GM12872 (cell line): ENCODE measurements at regions not wholly inside any gene's neighbourhood (a gene's known extent, or its start where the extent isn't known, plus 50 kb on each side); places are given as distances from the start of the nearest gene placed in this dataset.

Experiments
- CTCF ChIP-seq: IDR thresholded peaks from 3 replicates; pipeline ENCODE4 v1.5.1; 2011; ENCODE audit warnings: low read depth, mild to moderate bottlenecking, low read length, moderate library complexity; ENCODE audit not compliant: insufficient read depth

DNA sequence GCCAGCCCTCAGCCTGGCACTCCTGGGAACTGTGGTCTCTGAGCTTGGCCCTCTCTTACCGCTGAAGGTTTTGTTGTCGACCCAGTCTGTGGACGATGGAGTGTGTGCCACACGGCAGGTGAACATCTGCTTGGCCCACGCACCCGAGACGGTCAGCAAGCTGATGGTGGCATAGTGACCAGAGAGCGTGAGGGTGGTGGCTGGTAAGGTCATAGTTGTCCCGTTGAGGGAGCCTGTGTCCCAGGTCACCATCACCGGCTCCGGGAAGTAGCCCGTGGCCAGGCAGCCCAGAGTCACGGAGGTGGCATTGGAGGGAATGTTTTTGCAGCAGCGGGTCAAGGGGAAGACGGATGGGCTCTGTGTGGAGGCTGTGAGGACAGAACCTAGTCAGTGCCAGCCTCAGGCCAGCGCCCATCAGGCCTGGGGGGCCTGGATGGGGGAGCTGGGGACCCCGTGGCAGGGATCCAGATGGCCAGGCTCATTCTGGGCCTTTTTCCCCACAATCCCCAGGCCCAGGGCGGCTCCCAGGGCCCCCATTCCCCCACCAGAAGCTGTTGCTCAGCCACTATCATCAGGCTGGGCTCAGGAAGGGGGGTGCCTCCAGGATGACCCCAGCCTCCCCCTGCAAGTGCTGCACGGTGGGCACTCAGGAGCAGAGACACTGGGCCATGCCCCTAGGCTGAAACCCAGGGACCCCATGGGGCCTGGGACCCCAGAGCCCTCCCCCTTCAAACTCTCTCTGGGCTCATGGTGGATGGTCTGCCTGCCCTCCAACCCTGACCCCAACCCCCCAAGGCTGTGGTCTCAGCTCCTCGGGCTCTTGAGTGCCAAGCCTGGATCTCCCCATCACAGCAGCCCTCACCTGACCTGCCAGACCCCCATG is 75.2 kb downstream of the TMEM121 start:
- no peak for TF ChIP-seq CTCF

DNA sequence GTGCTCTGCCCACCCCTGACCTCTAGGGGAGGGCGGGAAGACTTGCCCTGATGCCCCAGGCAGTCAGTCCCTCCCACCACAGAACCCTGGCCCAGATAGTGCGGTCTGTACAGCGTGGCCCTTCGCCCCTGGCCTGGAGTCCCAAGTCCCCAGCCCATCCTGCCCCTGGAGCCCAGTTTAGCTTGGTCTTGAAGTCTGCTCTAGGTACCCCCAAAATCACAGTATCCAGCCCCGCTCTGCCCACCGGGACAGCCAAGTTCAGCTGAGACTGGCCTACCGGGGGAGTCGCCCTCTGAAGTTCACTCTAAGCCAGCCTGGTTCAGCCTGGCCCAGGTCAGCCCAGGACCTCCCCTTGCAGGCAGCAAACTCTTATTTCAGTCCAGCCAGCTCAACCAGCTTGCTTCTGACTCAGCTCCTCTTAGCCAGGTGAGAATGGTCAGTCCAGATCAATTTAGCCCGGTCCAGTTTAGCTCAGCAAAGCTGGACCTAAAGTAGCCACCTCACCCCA is 75.9 kb downstream of the TMEM121 start:
- no peak for TF ChIP-seq CTCF

DNA sequence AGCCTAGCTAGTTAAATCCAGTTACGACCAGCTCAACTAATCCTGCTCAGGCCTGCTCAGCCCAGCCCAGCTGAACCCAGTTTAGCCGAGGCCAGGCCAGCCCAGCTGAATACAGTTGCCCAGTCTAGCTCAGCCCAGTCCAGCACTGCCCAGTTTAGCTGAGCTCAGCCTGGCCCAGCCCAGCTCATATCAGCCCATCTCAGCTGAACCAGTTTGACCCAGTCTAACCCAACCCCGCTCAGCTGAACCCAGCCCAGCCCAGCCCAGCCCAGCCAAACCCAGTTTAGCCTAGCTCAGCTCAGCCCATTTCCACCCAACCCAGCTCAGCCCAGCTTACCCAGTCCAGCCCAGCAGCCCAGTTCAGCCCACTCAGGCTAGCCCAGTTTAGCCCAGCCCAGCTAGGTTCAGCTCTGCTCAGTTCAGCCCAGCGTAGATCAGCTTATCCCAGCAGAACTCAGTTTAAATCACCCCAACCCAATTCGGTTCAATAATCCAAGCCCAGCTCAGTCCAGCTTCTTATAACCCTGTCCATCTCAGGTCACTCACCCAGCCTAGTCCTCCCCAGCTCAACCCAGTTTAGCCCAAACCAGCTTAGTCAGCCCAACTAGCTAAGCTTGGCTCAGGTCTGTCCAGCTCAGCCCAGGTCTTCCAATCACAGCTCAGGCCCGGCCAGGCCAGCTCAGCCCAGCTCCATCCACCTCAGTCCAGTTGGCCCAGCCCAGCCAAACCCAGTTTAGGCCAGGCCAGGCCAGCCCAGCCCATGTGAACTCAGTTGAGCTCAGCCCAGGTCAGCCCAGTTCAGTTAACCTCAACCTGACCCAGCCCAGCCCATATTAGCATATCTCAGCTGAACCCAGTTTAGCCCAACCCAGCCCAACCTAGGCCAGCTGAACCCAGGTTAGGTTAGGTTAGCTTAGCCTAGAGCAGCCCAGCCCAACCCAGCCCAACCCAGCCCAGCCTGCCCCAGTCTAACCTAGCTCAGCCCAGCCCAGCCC is 76.7 kb downstream of the TMEM121 start:
- no peak for TF ChIP-seq CTCF

DNA sequence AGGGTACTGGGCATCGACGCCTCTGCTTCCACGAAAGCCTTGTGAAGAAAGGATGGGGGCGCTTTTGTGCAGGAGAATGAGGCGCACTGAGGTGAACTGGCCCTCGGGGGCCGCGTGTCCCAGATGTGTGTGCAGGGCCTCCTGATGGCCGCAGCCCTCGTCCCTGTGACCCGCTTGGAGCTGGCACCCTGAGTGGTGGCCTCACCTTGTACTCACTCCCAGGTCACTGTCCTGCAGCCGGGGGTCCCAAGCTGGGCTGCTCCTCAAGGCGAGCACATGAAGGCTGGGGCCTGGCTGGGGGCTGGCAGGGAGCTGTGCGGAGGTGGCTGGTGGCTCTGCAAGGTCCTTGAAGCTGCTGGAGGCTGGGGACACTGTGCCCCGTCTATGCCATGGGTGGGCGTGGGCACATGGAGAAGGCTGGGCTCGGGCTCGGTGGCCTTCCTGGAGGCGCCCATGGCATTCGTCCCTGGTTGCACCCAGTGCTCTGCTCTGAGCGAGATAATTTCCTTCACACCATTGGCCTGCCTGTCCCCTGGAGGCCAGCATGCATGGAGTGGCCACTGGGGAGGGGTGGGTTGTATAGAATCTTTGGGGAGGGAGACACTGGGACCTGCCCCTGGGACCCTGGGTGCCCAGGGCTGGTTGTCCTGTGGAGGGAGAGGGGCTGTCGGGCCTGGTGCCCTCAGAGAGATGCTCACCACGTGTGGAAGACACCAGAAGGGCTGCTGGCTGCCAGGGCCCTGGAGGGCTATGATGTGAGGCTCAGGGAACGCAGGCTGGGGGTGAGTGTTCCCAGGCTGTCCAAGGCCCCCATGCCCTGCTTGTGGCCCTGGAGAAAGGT is 79.3 kb downstream of the TMEM121 start:
- no peak for TF ChIP-seq CTCF

DNA sequence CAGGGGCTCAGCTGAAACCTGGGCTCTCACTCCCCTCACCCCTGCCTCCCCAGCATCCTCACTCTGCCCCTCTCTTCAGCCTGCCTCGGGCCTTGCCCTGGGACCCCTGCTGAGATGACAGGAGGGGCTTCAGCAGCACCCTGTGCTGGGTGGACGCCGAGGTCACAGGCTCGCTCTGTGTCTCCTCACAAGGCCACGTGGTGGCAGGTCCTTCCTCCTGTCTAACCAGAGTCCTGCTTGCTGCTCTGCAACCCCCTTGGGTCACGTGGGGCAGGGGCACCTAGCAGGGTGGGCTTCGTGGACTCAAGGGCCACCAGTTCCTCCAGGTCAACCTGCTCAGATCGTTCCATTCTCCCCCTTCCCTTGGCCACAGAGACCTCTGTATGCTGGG is 90.4 kb downstream of the TMEM121 start:
- TF ChIP-seq CTCF: no peak

DNA sequence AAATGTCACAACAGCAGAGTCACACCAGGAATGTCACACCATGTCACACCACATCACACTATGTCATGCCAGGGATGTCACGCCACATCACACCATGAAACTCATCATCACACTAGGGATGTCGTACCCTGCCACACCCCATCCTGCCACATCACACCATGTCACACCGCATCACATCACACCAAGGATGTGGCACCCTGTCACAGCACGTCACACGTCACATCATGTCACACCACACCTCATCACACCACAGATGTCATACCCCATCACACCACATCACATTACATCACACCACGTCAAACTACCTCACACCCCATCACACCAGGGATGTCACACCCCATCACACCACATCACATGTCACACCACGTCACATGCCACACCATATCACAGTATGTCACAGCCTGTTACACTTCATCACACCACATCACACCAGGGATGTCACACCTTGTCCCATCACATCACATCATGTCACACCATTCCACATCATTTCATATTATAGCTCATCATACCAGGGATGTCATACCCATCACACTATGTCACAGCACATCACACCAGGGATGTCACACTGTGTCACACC is 90.9 kb downstream of the TMEM121 start:
- no peak for TF ChIP-seq CTCF
